CD4-positive, alpha-beta T cell (primary cell): ENCODE measurements at regions not wholly inside any gene's neighbourhood (a gene's known extent, or its start where the extent isn't known, plus 50 kb on each side); places are given as distances from the start of the nearest gene placed in this dataset.
"Not testable (repeated sequence)": the region's sequence is repeated elsewhere in the genome, so short reads cannot be mapped to it uniquely, and the experiment has no call there.

Experiments used
- ATAC-seq: fragments of 200-7000 bp; cut with Tn5 transposase; one replicate; pipeline ENCODE4 v1.10.0; 2022; ENCODE audit warnings: mild to moderate bottlenecking; ENCODE audit not compliant: poor library complexity
- CTCF ChIA-PET: fragments of 350-600 bp; sonication (Branson Sonifier 250); formaldehyde crosslinking; loops from one replicate; lab custom pipeline; 2021; ENCODE audit warnings: antibody characterized with exemption, inconsistent platforms; lab: Charles Lee
- POLR2A ChIA-PET: fragments of 350-600 bp; sonication (Branson Sonifier 250); formaldehyde crosslinking; loops from one replicate; lab custom pipeline; 2021; ENCODE audit warnings: antibody characterized with exemption, inconsistent platforms; lab: Charles Lee
- DNase-seq, 14 experiments: peaks; one replicate each; pipeline ENCODE4 v3.0.0-alpha.2; 2013 to 2020; ENCODE audit warnings: mixed read lengths in 2 of 14
- H3K27ac ChIP-seq, 2 donors: one replicate each; pipeline versions ENCODE4 v1.5.1 to v1.7.0; 2013; ENCODE audit warnings: low read length in 2 of 2, low read depth in 1 of 2, mild to moderate bottlenecking in 1 of 2
- H3K27me3 ChIP-seq, 2 experiments: 1 replicate in 1 of 2; 2 replicates in 1 of 2; pipeline versions ENCODE4 v1.6.1 to v1.7.0; 2013; ENCODE audit warnings: low read length in 2 of 2, control low read depth in 1 of 2, mild to moderate bottlenecking in 1 of 2, moderate library complexity in 1 of 2; ENCODE audit not compliant: insufficient read depth in 2 of 2, control insufficient read depth in 1 of 2
- H3K36me3 ChIP-seq: one replicate; pipeline ENCODE4 v1.6.1; 2013; ENCODE audit warnings: low read length, control low read depth; ENCODE audit not compliant: insufficient read depth
- H3K4me1 ChIP-seq: one replicate; pipeline ENCODE4 v1.6.1; 2013; ENCODE audit warnings: low read length, control low read depth; ENCODE audit not compliant: insufficient read depth
- H3K4me3 ChIP-seq: one replicate; pipeline ENCODE4 v1.5.1; 2013; ENCODE audit warnings: mild to moderate bottlenecking, low read length, moderate library complexity
- H3K9me3 ChIP-seq, 2 experiments: 1 replicate in 1 of 2; 2 replicates in 1 of 2; pipeline versions ENCODE4 v1.6.1 to v1.7.0; 2013; ENCODE audit warnings: low read length in 2 of 2, mild to moderate bottlenecking in 2 of 2, control low read depth in 1 of 2, moderate library complexity in 1 of 2; ENCODE audit not compliant: control insufficient read depth in 1 of 2, insufficient read depth in 1 of 2
- H3K27ac Mint-ChIP-seq: one replicate; pipeline ENCODE4 v1.8.0; 2020; ENCODE audit warnings: mixed read lengths
- H3K27me3 Mint-ChIP-seq: one replicate; pipeline ENCODE4 v1.8.0; 2021; ENCODE audit warnings: mixed read lengths
- H3K36me3 Mint-ChIP-seq: one replicate; pipeline ENCODE4 v1.8.0; 2021; ENCODE audit warnings: low read depth, mixed read lengths
- H3K4me1 Mint-ChIP-seq: one replicate; pipeline ENCODE4 v1.8.0; 2021; ENCODE audit warnings: low read depth, mixed read lengths
- H3K4me3 Mint-ChIP-seq: one replicate; pipeline ENCODE4 v1.8.0; 2020; ENCODE audit warnings: mild to moderate bottlenecking, mixed read lengths
- H3K9me3 Mint-ChIP-seq: one replicate; pipeline ENCODE4 v1.8.0; 2020; ENCODE audit warnings: mixed read lengths
- CTCF ChIP-seq: fragments of 200-600 bp; IDR thresholded peaks from one replicate; pipeline ENCODE4 v1.8.0; 2022; ENCODE audit warnings: antibody characterized with exemption, mild to moderate bottlenecking
- intact Hi-C, 2 experiments: fragments of 100-400 bp; cut with DNase I in 1 of 2; cut with micrococcal nuclease in 1 of 2; formaldehyde crosslinking; loops; one replicate each; pipeline versions ENCODE4 v1.15.1 to v1.9.0; 2023 to 2025; cut with DNase I, micrococcal nuclease

GRCh38 chr5:179457612-179458011 lies 92.7 kb upstream of the RUFY1 start:
- Mint-ChIP-seq H3K27me3 (no peaks in the 10 kb centered on the region), H3K36me3 (no peaks in the 10 kb centered on the region), H3K4me1 (no peaks in the 10 kb centered on the region), H3K27ac (no peak overlapping the region), H3K4me3 (no peak overlapping the region), H3K9me3 (peaks cover 3% of the 10 kb centered on the region)
- ATAC-seq (no peak), DNase-seq (no peak)
- TF ChIP-seq CTCF = no peak
- Histone ChIP-seq H3K27ac (no peak overlapping the region), H3K4me3 (no peak overlapping the region), H3K27me3 (no peaks in the 10 kb centered on the region), H3K36me3 (no peaks in the 10 kb centered on the region), H3K4me1 (peaks cover 5% of the 10 kb centered on the region), H3K9me3 (peaks cover 5 to 34% of the 10 kb centered on the region in 2 experiments)
- POLR2A ChIA-PET = no interaction called here
- CTCF ChIA-PET = no interaction called here
- intact Hi-C loops = no loop called here

- DNase-seq, H3K9me3 Mint-ChIP-seq, H3K36me3 Mint-ChIP-seq, H3K4me3 ChIP-seq, H3K36me3 ChIP-seq, H3K27me3 ChIP-seq, ATAC-seq, H3K4me1 ChIP-seq, intact Hi-C loops, POLR2A ChIA-PET, CTCF ChIA-PET, H3K27ac ChIP-seq, H3K4me3 Mint-ChIP-seq, H3K4me1 Mint-ChIP-seq, H3K27me3 Mint-ChIP-seq, H3K27ac Mint-ChIP-seq: not testable (repeated sequence)
- peaks cover 5 to 44% of the 10 kb centered on the region in 2 experiments for H3K9me3 ChIP-seq
Observed at GRCh38 chr5:179456075-179456474, 94.3 kb upstream of the RUFY1 start.

GRCh38 chr5:179455320-179455719 lies 95.0 kb upstream of the RUFY1 start:
- ATAC-seq = no peak
- Mint-ChIP-seq H3K36me3 (no peaks in the 10 kb centered on the region), H3K9me3 (peaks cover 3% of the 10 kb centered on the region), H3K27me3 (no peaks in the 10 kb centered on the region), H3K27ac (no peak overlapping the region), H3K4me1 (no peaks in the 10 kb centered on the region), H3K4me3 (no peak overlapping the region)
- Histone ChIP-seq H3K36me3 (no peaks in the 10 kb centered on the region), H3K27me3 (no peaks in the 10 kb centered on the region), H3K4me3 (no peak overlapping the region), H3K4me1 (peaks cover 5% of the 10 kb centered on the region), H3K9me3 (peaks cover 5 to 52% of the 10 kb centered on the region in 2 experiments), H3K27ac (no peak overlapping the region)
- intact Hi-C loops = no loop called here
- TF ChIP-seq CTCF = no peak
- POLR2A ChIA-PET = no interaction called here
- CTCF ChIA-PET = no interaction called here
- no peak for DNase-seq

- H3K36me3 ChIP-seq = no peaks in the 10 kb centered on the region
- ATAC-seq (no peak), DNase-seq (no peak)
- Mint-ChIP-seq H3K36me3 (no peaks in the 10 kb centered on the region), H3K4me3 (no peak overlapping the region), H3K9me3 (peaks cover 3% of the 10 kb centered on the region), H3K4me1 (no peaks in the 10 kb centered on the region), H3K27ac (no peak overlapping the region), H3K27me3 (no peaks in the 10 kb centered on the region)
- H3K4me1 ChIP-seq = peaks cover 5% of the 10 kb centered on the region
- peaks cover 5 to 57% of the 10 kb centered on the region in 2 experiments for H3K9me3 ChIP-seq
- no peak overlapping the region for H3K4me3 ChIP-seq
- ChIA-PET CTCF (no interaction called here), POLR2A (no interaction called here)
- H3K27ac ChIP-seq = no peak overlapping the region
- no peak for TF ChIP-seq CTCF
- intact Hi-C loops = no loop called here
- no peaks in the 10 kb centered on the region for H3K27me3 ChIP-seq
Observed at GRCh38 chr5:179454356-179454755, 96.0 kb upstream of the RUFY1 start.
